ENCODE measurements at regions not wholly inside any gene's neighbourhood (a gene's known extent, or its start where the extent isn't known, plus 50 kb on each side); places are given as distances from the start of the nearest gene placed in this dataset.
"Not testable (repeated sequence)": the region's sequence is repeated elsewhere in the genome, so short reads cannot be mapped to it uniquely, and the experiment has no call there.

- Histone ChIP-seq H3K27ac (ENCODE audit: insufficient read depth, low read depth, low read length, poor library complexity, severe bottlenecking) (no peak overlapping the region), H3K36me3 (ENCODE audit: control insufficient read depth, insufficient read depth, low read length) (no peaks in the 10 kb centered on the region), H3K4me3 (ENCODE audit: insufficient read depth, low read depth, low read length) (no peak overlapping the region), H3K4me1 (ENCODE audit: control insufficient read depth, insufficient read depth, low read length) (no peaks in the 10 kb centered on the region), H3K27me3 (ENCODE audit: control insufficient read depth, insufficient read depth, low read length, poor library complexity, severe bottlenecking) (no peaks in the 10 kb centered on the region), H3K9me3 (ENCODE audit: control insufficient read depth, low read length) (no peaks in the 10 kb centered on the region)
- WGBS, 2 experiments: 100% methylated on average over 1 of the region's 1 CpG
These were observed 561.0 kb downstream of the INSC start for GRCh38 chr11:15675683-15676082.

GRCh38 chr11:15677181-15677580 lies 562.5 kb downstream of the INSC start:
- Histone ChIP-seq H3K9me3 (ENCODE audit: control insufficient read depth, low read length) (no peaks in the 10 kb centered on the region), H3K27me3 (ENCODE audit: control insufficient read depth, insufficient read depth, low read length, poor library complexity, severe bottlenecking) (no peaks in the 10 kb centered on the region), H3K27ac (ENCODE audit: insufficient read depth, low read depth, low read length, poor library complexity, severe bottlenecking) (no peak overlapping the region), H3K4me3 (ENCODE audit: insufficient read depth, low read depth, low read length) (no peak overlapping the region), H3K4me1 (ENCODE audit: control insufficient read depth, insufficient read depth, low read length) (no peaks in the 10 kb centered on the region), H3K36me3 (ENCODE audit: control insufficient read depth, insufficient read depth, low read length) (no peaks in the 10 kb centered on the region)
- WGBS, 2 experiments: no CpG with 5 or more reads among the region's 1 CpG

GRCh38 chr11:15683528-15683927 lies 568.8 kb downstream of the INSC start:
- Histone ChIP-seq H3K4me3 (ENCODE audit: insufficient read depth, low read depth, low read length) (no peak overlapping the region), H3K27ac (ENCODE audit: insufficient read depth, low read depth, low read length, poor library complexity, severe bottlenecking) (no peak overlapping the region), H3K4me1 (ENCODE audit: control insufficient read depth, insufficient read depth, low read length) (no peaks in the 10 kb centered on the region), H3K9me3 (ENCODE audit: control insufficient read depth, low read length) (no peaks in the 10 kb centered on the region), H3K36me3 (ENCODE audit: control insufficient read depth, insufficient read depth, low read length) (no peaks in the 10 kb centered on the region), H3K27me3 (ENCODE audit: control insufficient read depth, insufficient read depth, low read length, poor library complexity, severe bottlenecking) (no peaks in the 10 kb centered on the region)

- 64 to 73% methylated on average over 3 of the region's 3 CpGs for WGBS, 2 experiments
- no peaks in the 10 kb centered on the region for H3K36me3 ChIP-seq (ENCODE audit: control insufficient read depth, insufficient read depth, low read length)
- no peaks in the 10 kb centered on the region for H3K4me1 ChIP-seq (ENCODE audit: control insufficient read depth, insufficient read depth, low read length)
- no peak overlapping the region for H3K4me3 ChIP-seq (ENCODE audit: insufficient read depth, low read depth, low read length)
- no peaks in the 10 kb centered on the region for H3K27me3 ChIP-seq (ENCODE audit: control insufficient read depth, insufficient read depth, low read length, poor library complexity, severe bottlenecking)
- H3K27ac ChIP-seq (ENCODE audit: insufficient read depth, low read depth, low read length, poor library complexity, severe bottlenecking): no peak overlapping the region
- no peaks in the 10 kb centered on the region for H3K9me3 ChIP-seq (ENCODE audit: control insufficient read depth, low read length)
These were observed 570.6 kb downstream of the INSC start for GRCh38 chr11:15685306-15685705.

- not testable (repeated sequence) for H3K27me3 ChIP-seq (ENCODE audit: control insufficient read depth, insufficient read depth, low read length, poor library complexity, severe bottlenecking); H3K36me3 ChIP-seq (ENCODE audit: control insufficient read depth, insufficient read depth, low read length); H3K4me3 ChIP-seq (ENCODE audit: insufficient read depth, low read depth, low read length); H3K9me3 ChIP-seq (ENCODE audit: control insufficient read depth, low read length); H3K27ac ChIP-seq (ENCODE audit: insufficient read depth, low read depth, low read length, poor library complexity, severe bottlenecking); H3K4me1 ChIP-seq (ENCODE audit: control insufficient read depth, insufficient read depth, low read length)
- WGBS, 2 experiments: 90 to 93% methylated on average over 14 of the region's 16 CpGs
These were observed 571.5 kb downstream of the INSC start for GRCh38 chr11:15686259-15686658.

GRCh38 chr11:15687342-15687741 lies 572.6 kb downstream of the INSC start:
- Histone ChIP-seq H3K27me3 (ENCODE audit: control insufficient read depth, insufficient read depth, low read length, poor library complexity, severe bottlenecking) (no peaks in the 10 kb centered on the region), H3K4me3 (ENCODE audit: insufficient read depth, low read depth, low read length) (no peak overlapping the region), H3K27ac (ENCODE audit: insufficient read depth, low read depth, low read length, poor library complexity, severe bottlenecking) (no peak overlapping the region), H3K36me3 (ENCODE audit: control insufficient read depth, insufficient read depth, low read length) (no peaks in the 10 kb centered on the region), H3K9me3 (ENCODE audit: control insufficient read depth, low read length) (no peaks in the 10 kb centered on the region), H3K4me1 (ENCODE audit: control insufficient read depth, insufficient read depth, low read length) (no peaks in the 10 kb centered on the region)
- WGBS, 2 experiments: 92 to 98% methylated on average over 2 of the region's 2 CpGs

GRCh38 chr11:15688351-15688792 lies 573.6 kb downstream of the INSC start:
- no peaks in the 10 kb centered on the region for H3K36me3 ChIP-seq (ENCODE audit: control insufficient read depth, insufficient read depth, low read length)
- no peaks in the 10 kb centered on the region for H3K27me3 ChIP-seq (ENCODE audit: control insufficient read depth, insufficient read depth, low read length, poor library complexity, severe bottlenecking)
- WGBS, 2 experiments: 75 to 93% methylated on average over 4 of the region's 4 CpGs
- H3K9me3 ChIP-seq (ENCODE audit: control insufficient read depth, low read length): no peaks in the 10 kb centered on the region
- no peak overlapping the region for H3K27ac ChIP-seq (ENCODE audit: insufficient read depth, low read depth, low read length, poor library complexity, severe bottlenecking)
- no peak overlapping the region for H3K4me3 ChIP-seq (ENCODE audit: insufficient read depth, low read depth, low read length)
- no peaks in the 10 kb centered on the region for H3K4me1 ChIP-seq (ENCODE audit: control insufficient read depth, insufficient read depth, low read length)

GRCh38 chr11:15690320-15690719 lies 575.6 kb downstream of the INSC start:
- no peaks in the 10 kb centered on the region for H3K27me3 ChIP-seq (ENCODE audit: control insufficient read depth, insufficient read depth, low read length, poor library complexity, severe bottlenecking)
- H3K27ac ChIP-seq (ENCODE audit: insufficient read depth, low read depth, low read length, poor library complexity, severe bottlenecking): no peak overlapping the region
- no peaks in the 10 kb centered on the region for H3K36me3 ChIP-seq (ENCODE audit: control insufficient read depth, insufficient read depth, low read length)
- 83 to 84% methylated on average over 3 of the region's 3 CpGs for WGBS, 2 experiments
- no peak overlapping the region for H3K4me3 ChIP-seq (ENCODE audit: insufficient read depth, low read depth, low read length)
- H3K4me1 ChIP-seq (ENCODE audit: control insufficient read depth, insufficient read depth, low read length): no peaks in the 10 kb centered on the region
- H3K9me3 ChIP-seq (ENCODE audit: control insufficient read depth, low read length): no peaks in the 10 kb centered on the region

GRCh38 chr11:15692739-15693138 lies 578.0 kb downstream of the INSC start:
- 82 to 89% methylated on average over 3 of the region's 3 CpGs for WGBS, 2 experiments
- H3K27ac ChIP-seq (ENCODE audit: insufficient read depth, low read depth, low read length, poor library complexity, severe bottlenecking): no peak overlapping the region
- no peaks in the 10 kb centered on the region for H3K4me1 ChIP-seq (ENCODE audit: control insufficient read depth, insufficient read depth, low read length)
- no peaks in the 10 kb centered on the region for H3K9me3 ChIP-seq (ENCODE audit: control insufficient read depth, low read length)
- no peak overlapping the region for H3K4me3 ChIP-seq (ENCODE audit: insufficient read depth, low read depth, low read length)
- H3K36me3 ChIP-seq (ENCODE audit: control insufficient read depth, insufficient read depth, low read length): no peaks in the 10 kb centered on the region
- no peaks in the 10 kb centered on the region for H3K27me3 ChIP-seq (ENCODE audit: control insufficient read depth, insufficient read depth, low read length, poor library complexity, severe bottlenecking)

- Histone ChIP-seq H3K4me1 (ENCODE audit: control insufficient read depth, insufficient read depth, low read length) (no peaks in the 10 kb centered on the region), H3K4me3 (ENCODE audit: insufficient read depth, low read depth, low read length) (no peak overlapping the region), H3K36me3 (ENCODE audit: control insufficient read depth, insufficient read depth, low read length) (no peaks in the 10 kb centered on the region), H3K27ac (ENCODE audit: insufficient read depth, low read depth, low read length, poor library complexity, severe bottlenecking) (no peak overlapping the region), H3K9me3 (ENCODE audit: control insufficient read depth, low read length) (no peaks in the 10 kb centered on the region), H3K27me3 (ENCODE audit: control insufficient read depth, insufficient read depth, low read length, poor library complexity, severe bottlenecking) (no peaks in the 10 kb centered on the region)
- WGBS, 2 experiments: 93 to 95% methylated on average over 3 of the region's 3 CpGs
These were observed 580.5 kb downstream of the INSC start for GRCh38 chr11:15695096-15695721.

GRCh38 chr11:15696069-15696468 lies 581.3 kb downstream of the INSC start:
- 73 to 77% methylated on average over 3 of the region's 3 CpGs for WGBS, 2 experiments
- H3K4me1 ChIP-seq (ENCODE audit: control insufficient read depth, insufficient read depth, low read length): no peaks in the 10 kb centered on the region
- H3K9me3 ChIP-seq (ENCODE audit: control insufficient read depth, low read length): no peaks in the 10 kb centered on the region
- no peak overlapping the region for H3K27ac ChIP-seq (ENCODE audit: insufficient read depth, low read depth, low read length, poor library complexity, severe bottlenecking)
- no peak overlapping the region for H3K4me3 ChIP-seq (ENCODE audit: insufficient read depth, low read depth, low read length)
- H3K27me3 ChIP-seq (ENCODE audit: control insufficient read depth, insufficient read depth, low read length, poor library complexity, severe bottlenecking): no peaks in the 10 kb centered on the region
- no peaks in the 10 kb centered on the region for H3K36me3 ChIP-seq (ENCODE audit: control insufficient read depth, insufficient read depth, low read length)

All from ectodermal cell (in vitro differentiated cells).